ENCODE measurements at regions not wholly inside any gene's neighbourhood (a gene's known extent, or its start where the extent isn't known, plus 50 kb on each side); places are given as distances from the start of the nearest gene placed in this dataset.
"Not testable (repeated sequence)": the region's sequence is repeated elsewhere in the genome, so short reads cannot be mapped to it uniquely, and the experiment has no call there.

- DNase-seq (ENCODE audit: low read depth) = no peak
Observed at GRCh38 chr11:119586181-119586580, 142.8 kb downstream of the NECTIN1 start.

- no peak for DNase-seq (ENCODE audit: low read depth)
Observed at GRCh38 chr11:119585043-119585781, 143.8 kb downstream of the NECTIN1 start.

- no peak for DNase-seq (ENCODE audit: low read depth)
Observed at GRCh38 chr11:119584193-119585042, 144.6 kb downstream of the NECTIN1 start.

- DNase-seq (ENCODE audit: low read depth) = no peak
Observed at GRCh38 chr11:119583585-119583984, 145.4 kb downstream of the NECTIN1 start.

- not testable (repeated sequence) for DNase-seq (ENCODE audit: low read depth)
Observed at GRCh38 chr11:119581396-119581795, 147.6 kb downstream of the NECTIN1 start.

GRCh38 chr11:119580751-119581150 is 148.2 kb downstream of the NECTIN1 start:
- DNase-seq (ENCODE audit: low read depth) = no peak

- DNase-seq (ENCODE audit: low read depth) = no peak
Observed at GRCh38 chr11:119580081-119580480, 148.9 kb downstream of the NECTIN1 start.

GRCh38 chr11:119578521-119579191 is 150.3 kb downstream of the NECTIN1 start:
- DNase-seq (ENCODE audit: low read depth) = no peak

- DNase-seq (ENCODE audit: low read depth) = no peak
Observed at GRCh38 chr11:119573858-119574257, 150.9 kb upstream of the THY1 start.

GRCh38 chr11:119572481-119573424 is 149.8 kb upstream of the THY1 start:
- DNase-seq (ENCODE audit: low read depth) = no peak

GRCh38 chr11:119571311-119571710 is 148.3 kb upstream of the THY1 start:
- DNase-seq (ENCODE audit: low read depth) = no peak

GRCh38 chr11:119567688-119568582 is 145.0 kb upstream of the THY1 start:
- no peak for DNase-seq (ENCODE audit: low read depth)

- DNase-seq (ENCODE audit: low read depth) = no peak
Observed at GRCh38 chr11:119566319-119566718, 143.3 kb upstream of the THY1 start.

GRCh38 chr11:119565693-119566092 is 142.7 kb upstream of the THY1 start:
- not testable (repeated sequence) for DNase-seq (ENCODE audit: low read depth)

- DNase-seq (ENCODE audit: low read depth) = no peak
Observed at GRCh38 chr11:119560961-119561360, 138.0 kb upstream of the THY1 start.

- no peak for DNase-seq (ENCODE audit: low read depth)
Observed at GRCh38 chr11:119560291-119560690, 137.3 kb upstream of the THY1 start.

GRCh38 chr11:119552106-119552485 is 129.1 kb upstream of the THY1 start:
- no peak for DNase-seq (ENCODE audit: low read depth)

- no peak for DNase-seq (ENCODE audit: low read depth)
Observed at GRCh38 chr11:119551420-119552105, 128.6 kb upstream of the THY1 start.

GRCh38 chr11:119550053-119550752 is 127.2 kb upstream of the THY1 start:
- no peak for DNase-seq (ENCODE audit: low read depth)
